HG02763 (cell line): ENCODE measurements at regions not wholly inside any gene's neighbourhood (a gene's known extent, or its start where the extent isn't known, plus 50 kb on each side); places are given as distances from the start of the nearest gene placed in this dataset.

Experiments
- ATAC-seq: cut with Tn5 transposase; IDR thresholded peaks from one replicate; pipeline ENCODE4 v1.9.1; 2021; ENCODE audit warnings: mild to moderate bottlenecking, moderate library complexity; ENCODE audit not compliant: unreplicated experiment

GRCh38 chr6:166728884-166729530, 102.0 kb upstream of the RPS6KA2 start:
- ATAC-seq, result no peak

GRCh38 chr6:166726201-166726600, 99.2 kb upstream of the RPS6KA2 start:
- no peak for ATAC-seq

- ATAC-seq, result no peak
Measured at GRCh38 chr6:166725571-166725970, 98.5 kb upstream of the RPS6KA2 start.

GRCh38 chr6:166724576-166724975, 97.5 kb upstream of the RPS6KA2 start:
- ATAC-seq, result no peak

- ATAC-seq, result no peak
Measured at GRCh38 chr6:166722785-166723184, 95.7 kb upstream of the RPS6KA2 start.

- no peak for ATAC-seq
Measured at GRCh38 chr6:166721576-166721975, 94.5 kb upstream of the RPS6KA2 start.

- no peak for ATAC-seq
Measured at GRCh38 chr6:166720856-166721255, 93.8 kb upstream of the RPS6KA2 start.

- ATAC-seq, result no peak
Measured at GRCh38 chr6:166719019-166719418, 92.0 kb upstream of the RPS6KA2 start.

GRCh38 chr6:166718516-166718915, 91.5 kb upstream of the RPS6KA2 start:
- ATAC-seq, result no peak

- no peak for ATAC-seq
Measured at GRCh38 chr6:166716910-166717617, 90.0 kb upstream of the RPS6KA2 start.

GRCh38 chr6:166715992-166716391, 88.9 kb upstream of the RPS6KA2 start:
- ATAC-seq, result no peak

- no peak for ATAC-seq
Measured at GRCh38 chr6:166715065-166715464, 88.0 kb upstream of the RPS6KA2 start.

GRCh38 chr6:166714581-166714980, 87.5 kb upstream of the RPS6KA2 start:
- ATAC-seq, result no peak

- ATAC-seq, result no peak
Measured at GRCh38 chr6:166714187-166714510, 87.1 kb upstream of the RPS6KA2 start.

GRCh38 chr6:166713434-166714186, 86.6 kb upstream of the RPS6KA2 start:
- no peak for ATAC-seq

GRCh38 chr6:166712286-166713228, 85.5 kb upstream of the RPS6KA2 start:
- ATAC-seq, result no peak

GRCh38 chr6:166710084-166710483, 83.0 kb upstream of the RPS6KA2 start:
- ATAC-seq, result no peak

GRCh38 chr6:166708460-166708859, 81.4 kb upstream of the RPS6KA2 start:
- ATAC-seq, result no peak

- no peak for ATAC-seq
Measured at GRCh38 chr6:166707045-166707444, 80.0 kb upstream of the RPS6KA2 start.

- no peak for ATAC-seq
Measured at GRCh38 chr6:166705069-166705468, 78.0 kb upstream of the RPS6KA2 start.

GRCh38 chr6:166704171-166704570, 77.1 kb upstream of the RPS6KA2 start:
- no peak for ATAC-seq
